ENCODE measurements at regions not wholly inside any gene's neighbourhood (a gene's known extent, or its start where the extent isn't known, plus 50 kb on each side); places are given as distances from the start of the nearest gene placed in this dataset.
"Not testable (repeated sequence)": the region's sequence is repeated elsewhere in the genome, so short reads cannot be mapped to it uniquely, and the experiment has no call there.

DNA sequence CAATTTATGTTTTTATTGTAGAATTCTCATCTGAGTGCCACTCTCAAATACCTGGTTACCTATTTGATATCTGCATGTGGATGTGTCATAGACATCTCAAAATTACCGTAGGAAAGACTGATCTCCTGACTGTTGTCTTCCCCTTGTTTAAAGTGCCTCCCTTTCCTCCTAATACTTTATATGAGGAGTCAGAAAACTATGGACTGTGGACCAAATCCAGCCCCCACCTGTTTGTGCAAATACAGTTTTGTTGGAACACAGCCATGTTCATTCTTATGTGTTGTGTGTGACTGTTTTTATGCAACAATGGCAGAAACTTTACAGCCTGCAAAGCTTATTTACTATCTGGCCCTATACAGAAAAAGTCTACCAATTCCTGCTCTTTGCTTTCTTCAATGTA, 150.6 kb downstream of the NBPF8 start:
- not testable (repeated sequence) for H3K9me3 Mint-ChIP-seq; H3K27me3 Mint-ChIP-seq; H3K27ac Mint-ChIP-seq; H3K4me1 Mint-ChIP-seq (ENCODE audit: unreplicated experiment); DNase-seq (ENCODE audit: extremely low spot score, unreplicated experiment); H3K4me3 Mint-ChIP-seq; H3K36me3 Mint-ChIP-seq

DNA sequence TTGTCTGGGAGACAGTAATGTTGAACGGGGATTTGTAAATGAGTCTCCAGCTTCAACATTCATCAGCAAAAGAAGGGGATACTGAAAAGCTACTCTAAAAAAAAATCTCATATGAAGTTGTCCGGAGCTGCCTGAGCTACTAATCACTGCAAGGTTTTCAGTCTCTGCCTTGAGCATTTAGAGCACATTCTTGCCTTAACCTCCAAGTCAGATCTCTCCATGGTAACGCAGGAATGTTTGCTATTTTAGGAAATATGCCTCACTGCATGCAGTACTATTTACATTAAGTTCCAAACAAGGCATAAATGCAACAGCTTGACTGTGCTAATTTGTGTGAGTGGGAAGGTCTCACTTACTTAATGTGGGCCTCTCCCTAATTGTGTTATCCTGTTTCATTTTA, 152.8 kb downstream of the NBPF8 start:
- H3K27ac Mint-ChIP-seq; DNase-seq (ENCODE audit: extremely low spot score, unreplicated experiment); H3K9me3 Mint-ChIP-seq; H3K36me3 Mint-ChIP-seq; H3K27me3 Mint-ChIP-seq; H3K4me1 Mint-ChIP-seq (ENCODE audit: unreplicated experiment); H3K4me3 Mint-ChIP-seq: not testable (repeated sequence)

- H3K27ac Mint-ChIP-seq; H3K4me1 Mint-ChIP-seq (ENCODE audit: unreplicated experiment); H3K36me3 Mint-ChIP-seq; H3K27me3 Mint-ChIP-seq; DNase-seq (ENCODE audit: extremely low spot score, unreplicated experiment); H3K9me3 Mint-ChIP-seq; H3K4me3 Mint-ChIP-seq: not testable (repeated sequence)
Measured at GRCh38 chr1:120575201-120575600, 148.5 kb upstream of the NBPF26 start.

- H3K36me3 Mint-ChIP-seq; H3K4me1 Mint-ChIP-seq (ENCODE audit: unreplicated experiment); H3K4me3 Mint-ChIP-seq; H3K27me3 Mint-ChIP-seq; H3K9me3 Mint-ChIP-seq; H3K27ac Mint-ChIP-seq; DNase-seq (ENCODE audit: extremely low spot score, unreplicated experiment): not testable (repeated sequence)
Measured at GRCh38 chr1:120582135-120582534, 141.6 kb upstream of the NBPF26 start.

- DNase-seq (ENCODE audit: extremely low spot score, unreplicated experiment); H3K4me3 Mint-ChIP-seq; H3K27ac Mint-ChIP-seq; H3K4me1 Mint-ChIP-seq (ENCODE audit: unreplicated experiment); H3K36me3 Mint-ChIP-seq; H3K9me3 Mint-ChIP-seq; H3K27me3 Mint-ChIP-seq: not testable (repeated sequence)
Measured at GRCh38 chr1:120586053-120586452, 137.7 kb upstream of the NBPF26 start.

DNA sequence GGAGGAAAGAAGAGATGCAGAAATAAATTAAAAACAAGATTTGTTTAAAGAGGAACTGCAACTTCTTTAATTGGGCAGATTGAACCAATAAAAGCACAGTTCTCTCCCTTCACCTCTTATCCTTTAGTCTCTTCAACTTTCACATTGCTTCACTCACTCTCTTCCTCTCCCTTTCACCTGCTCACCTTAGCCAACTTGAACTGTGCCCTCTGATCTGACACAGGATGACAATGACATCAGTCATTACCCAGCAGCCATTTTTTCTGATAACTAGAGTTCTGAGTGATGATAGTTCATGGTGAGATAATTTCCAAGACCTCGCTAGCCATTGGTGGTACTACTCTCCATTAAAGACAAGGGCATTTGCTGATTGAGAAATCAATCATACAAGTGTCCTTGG, 134.9 kb upstream of the NBPF26 start:
- H3K4me1 Mint-ChIP-seq (ENCODE audit: unreplicated experiment); H3K36me3 Mint-ChIP-seq; H3K4me3 Mint-ChIP-seq; DNase-seq (ENCODE audit: extremely low spot score, unreplicated experiment); H3K27ac Mint-ChIP-seq; H3K9me3 Mint-ChIP-seq; H3K27me3 Mint-ChIP-seq: not testable (repeated sequence)

DNA sequence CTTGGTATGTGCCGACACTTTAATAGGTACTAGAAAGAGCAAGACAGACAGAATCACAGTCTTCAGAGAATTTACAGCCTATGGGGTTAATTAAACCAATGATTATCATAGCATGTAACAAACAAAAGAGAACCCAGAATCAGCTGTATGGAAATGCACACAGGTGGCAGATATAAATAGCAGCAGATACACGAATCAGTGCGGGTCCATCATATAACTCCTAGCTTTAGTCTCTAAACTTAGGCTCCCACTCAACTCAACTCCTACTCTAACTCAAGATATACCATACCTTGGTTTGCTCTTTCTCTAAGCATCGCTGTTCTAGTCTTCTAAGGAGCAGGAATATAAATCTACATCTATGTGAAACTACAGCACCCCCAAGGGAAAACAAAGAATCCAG, 132.0 kb upstream of the NBPF26 start:
- H3K27me3 Mint-ChIP-seq; H3K4me3 Mint-ChIP-seq; H3K9me3 Mint-ChIP-seq; H3K27ac Mint-ChIP-seq; DNase-seq (ENCODE audit: extremely low spot score, unreplicated experiment); H3K4me1 Mint-ChIP-seq (ENCODE audit: unreplicated experiment); H3K36me3 Mint-ChIP-seq: not testable (repeated sequence)

DNA sequence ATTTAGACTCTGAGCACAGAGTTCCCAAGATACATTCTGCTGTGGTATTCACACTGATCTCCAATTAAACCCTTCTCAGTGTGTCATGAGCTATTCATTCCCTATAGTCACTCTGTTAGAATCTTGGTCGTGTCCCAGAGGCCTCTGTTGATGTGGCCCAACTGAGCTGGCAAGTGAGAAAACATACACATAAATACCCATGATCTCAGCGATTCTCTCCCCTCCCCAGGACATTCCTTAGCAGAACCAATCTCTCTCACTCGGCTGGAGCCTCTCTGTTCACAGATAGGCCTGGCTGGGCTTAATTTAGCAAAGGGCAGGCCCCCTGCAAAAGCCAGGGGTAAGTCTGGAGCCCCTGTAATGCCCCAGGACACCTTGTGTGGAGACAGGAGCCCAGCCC, 130.8 kb upstream of the NBPF26 start:
- not testable (repeated sequence) for DNase-seq (ENCODE audit: extremely low spot score, unreplicated experiment); H3K4me3 Mint-ChIP-seq; H3K27me3 Mint-ChIP-seq; H3K9me3 Mint-ChIP-seq; H3K36me3 Mint-ChIP-seq; H3K27ac Mint-ChIP-seq; H3K4me1 Mint-ChIP-seq (ENCODE audit: unreplicated experiment)

DNA sequence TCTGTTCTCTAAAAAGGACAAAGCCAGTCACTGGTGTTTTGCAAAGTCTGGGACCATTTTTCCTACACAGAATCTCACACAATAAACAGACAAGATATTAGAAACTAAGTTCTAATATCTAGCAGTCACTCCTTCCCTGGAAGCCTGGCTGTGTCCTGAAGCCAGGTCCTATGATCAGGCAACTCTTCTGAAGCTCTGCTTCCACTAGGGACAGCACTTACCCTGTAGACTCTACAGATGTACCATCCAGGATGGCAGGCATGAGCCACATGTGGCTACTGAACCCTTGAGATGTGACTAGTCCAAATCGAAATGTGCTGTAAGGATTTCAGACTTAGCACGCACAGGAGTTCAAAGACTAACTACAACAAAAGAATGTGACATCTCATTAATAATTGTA, 130.1 kb upstream of the NBPF26 start:
- H3K36me3 Mint-ChIP-seq; H3K27me3 Mint-ChIP-seq; H3K4me1 Mint-ChIP-seq (ENCODE audit: unreplicated experiment); DNase-seq (ENCODE audit: extremely low spot score, unreplicated experiment); H3K9me3 Mint-ChIP-seq; H3K4me3 Mint-ChIP-seq; H3K27ac Mint-ChIP-seq: not testable (repeated sequence)

- not testable (repeated sequence) for H3K4me3 Mint-ChIP-seq; H3K36me3 Mint-ChIP-seq; H3K4me1 Mint-ChIP-seq (ENCODE audit: unreplicated experiment); H3K9me3 Mint-ChIP-seq; DNase-seq (ENCODE audit: extremely low spot score, unreplicated experiment); H3K27ac Mint-ChIP-seq; H3K27me3 Mint-ChIP-seq
Measured at GRCh38 chr1:120598331-120598951, 125.3 kb upstream of the NBPF26 start.

- H3K27me3 Mint-ChIP-seq; H3K4me3 Mint-ChIP-seq; H3K4me1 Mint-ChIP-seq (ENCODE audit: unreplicated experiment); H3K36me3 Mint-ChIP-seq; H3K27ac Mint-ChIP-seq; H3K9me3 Mint-ChIP-seq; DNase-seq (ENCODE audit: extremely low spot score, unreplicated experiment): not testable (repeated sequence)
Measured at GRCh38 chr1:120599511-120599910, 124.2 kb upstream of the NBPF26 start.

DNA sequence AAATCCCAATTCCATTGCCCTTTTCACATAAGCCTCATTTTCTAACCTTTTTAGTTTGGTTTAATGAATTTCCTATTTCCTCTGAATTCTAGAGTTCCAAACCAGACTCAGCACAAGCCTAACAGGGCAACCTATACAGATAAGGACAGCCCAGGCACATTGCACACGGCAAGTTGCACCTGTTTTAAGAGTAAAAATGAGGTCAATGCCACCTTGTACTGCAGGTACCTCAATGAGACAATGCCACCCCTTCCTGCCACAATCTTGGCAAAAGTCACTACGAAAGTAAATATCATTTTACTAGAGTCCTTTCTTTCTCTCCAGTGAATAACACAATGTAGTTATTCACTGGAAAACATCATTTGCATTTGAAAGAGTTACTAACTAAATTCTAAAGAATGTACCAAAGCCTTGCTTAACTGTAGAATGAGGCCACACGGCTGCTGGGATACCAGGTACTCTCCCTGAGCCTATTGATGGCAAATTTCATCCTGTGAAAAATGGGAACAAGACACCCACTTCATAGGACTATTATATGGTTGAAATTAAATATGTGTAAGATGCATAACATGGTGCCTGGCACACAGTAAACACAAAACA, 123.2 kb upstream of the NBPF26 start:
- not testable (repeated sequence) for H3K9me3 Mint-ChIP-seq; H3K36me3 Mint-ChIP-seq; DNase-seq (ENCODE audit: extremely low spot score, unreplicated experiment); H3K4me1 Mint-ChIP-seq (ENCODE audit: unreplicated experiment); H3K27ac Mint-ChIP-seq; H3K4me3 Mint-ChIP-seq; H3K27me3 Mint-ChIP-seq

- not testable (repeated sequence) for H3K27me3 Mint-ChIP-seq; DNase-seq (ENCODE audit: extremely low spot score, unreplicated experiment); H3K4me3 Mint-ChIP-seq; H3K27ac Mint-ChIP-seq; H3K9me3 Mint-ChIP-seq; H3K4me1 Mint-ChIP-seq (ENCODE audit: unreplicated experiment); H3K36me3 Mint-ChIP-seq
Measured at GRCh38 chr1:120607882-120608281, 115.9 kb upstream of the NBPF26 start.

GRCh38 chr1:120608314-120609014, 115.3 kb upstream of the NBPF26 start:
- not testable (repeated sequence) for DNase-seq (ENCODE audit: extremely low spot score, unreplicated experiment); H3K4me1 Mint-ChIP-seq (ENCODE audit: unreplicated experiment); H3K36me3 Mint-ChIP-seq; H3K27me3 Mint-ChIP-seq; H3K4me3 Mint-ChIP-seq; H3K9me3 Mint-ChIP-seq; H3K27ac Mint-ChIP-seq

All from type B pancreatic cell (in vitro differentiated cells).